ENCODE measurements at regions not wholly inside any gene's neighbourhood (a gene's known extent, or its start where the extent isn't known, plus 50 kb on each side); places are given as distances from the start of the nearest gene placed in this dataset.

- TF ChIP-seq ATF2 (IDR thresholded peaks at IDR 0.05; ENCODE audit: low read length) (no peak), TEAD4 (IDR thresholded peaks at IDR 0.05; ENCODE audit: low read depth, low read length) (no peak), PHF8 (conservative IDR thresholded peaks at IDR 0.05; ENCODE audit: low read depth, low read length) (no peak), MAX (IDR thresholded peaks at IDR 0.05) (no peak), EGR1 (IDR thresholded peaks at IDR 0.05; ENCODE audit: borderline replicate concordance, low read depth, low read length) (no peak), POLR2AphosphoS5 (IDR thresholded peaks at IDR 0.05; ENCODE audit: low read depth, low read length) (no peak), CEBPB (IDR thresholded peaks at IDR 0.05; ENCODE audit: low read depth, low read length) (no peak), EP300 (IDR thresholded peaks at IDR 0.05; ENCODE audit: borderline replicate concordance in 1 of 2, low read depth in 2 of 2, low read length in 2 of 2) (no peak), EZH2 (IDR thresholded peaks at IDR 0.05; ENCODE audit: low read depth, low read length, severe bottlenecking) (no peak)
Measured at GRCh38 chr19:30622276-30622675, 250.1 kb downstream of the ZNF536 start (continued).
